ENCODE measurements at regions not wholly inside any gene's neighbourhood (a gene's known extent, or its start where the extent isn't known, plus 50 kb on each side); places are given as distances from the start of the nearest gene placed in this dataset.

- TF ChIP-seq ZNF367 (CRISPR knock-in tag; IDR thresholded peaks at IDR 0.05; ENCODE audit: borderline replicate concordance), result no peak
- no peak for TF ChIP-seq FOXO4 (CRISPR knock-in tag; conservative IDR thresholded peaks at IDR 0.05)
- TF ChIP-seq USF2 (IDR thresholded peaks at IDR 0.05; ENCODE audit: low read depth, low read length), result no peak
- TF ChIP-seq USF2 (CRISPR knock-in tag; IDR thresholded peaks at IDR 0.05; ENCODE audit: borderline replicate concordance), result no peak
- no peak for TF ChIP-seq CTCF (CRISPR knock-in tag; IDR thresholded peaks at IDR 0.05)
These were observed 243.8 kb upstream of the PEX5L start for GRCh38 chr3:180280555-180280954.
